NCI-H226 (cell line): ENCODE measurements at regions not wholly inside any gene's neighbourhood (a gene's known extent, or its start where the extent isn't known, plus 50 kb on each side); places are given as distances from the start of the nearest gene placed in this dataset.
"Not testable (repeated sequence)": the region's sequence is repeated elsewhere in the genome, so short reads cannot be mapped to it uniquely, and the experiment has no call there.

Experiments
- DNase-seq: peaks from one replicate; pipeline ENCODE4 v3.0.0-alpha.2; 2015

- DNase-seq: no peak
Measured at GRCh38 chr7:96558530-96558929, 151.1 kb downstream of the SEM1 start.

GRCh38 chr7:96558093-96558492, 151.6 kb downstream of the SEM1 start:
- DNase-seq: no peak

- not testable (repeated sequence) for DNase-seq
Measured at GRCh38 chr7:96557598-96557997, 152.0 kb downstream of the SEM1 start.

- no peak for DNase-seq
Measured at GRCh38 chr7:96548664-96549063, 161.0 kb downstream of the SEM1 start.

- no peak for DNase-seq
Measured at GRCh38 chr7:96547371-96547811, 162.3 kb downstream of the SEM1 start.

GRCh38 chr7:96546426-96546825, 163.2 kb downstream of the SEM1 start:
- no peak for DNase-seq

GRCh38 chr7:96539471-96539870, 170.2 kb downstream of the SEM1 start:
- DNase-seq: no peak

- DNase-seq: no peak
Measured at GRCh38 chr7:96538632-96539031, 171.0 kb downstream of the SEM1 start.

GRCh38 chr7:96534221-96534620, 175.4 kb downstream of the SEM1 start:
- no peak for DNase-seq

- no peak for DNase-seq
Measured at GRCh38 chr7:96532428-96532935, 177.2 kb downstream of the SEM1 start.

- no peak for DNase-seq
Measured at GRCh38 chr7:96531331-96531730, 178.3 kb downstream of the SEM1 start.

- DNase-seq: no peak
Measured at GRCh38 chr7:96530786-96531185, 178.9 kb downstream of the SEM1 start.

GRCh38 chr7:96527133-96527827, 182.4 kb downstream of the SEM1 start:
- no peak for DNase-seq

- DNase-seq: no peak
Measured at GRCh38 chr7:96526496-96526895, 183.2 kb downstream of the SEM1 start.

- no peak for DNase-seq
Measured at GRCh38 chr7:96521068-96521894, 188.4 kb downstream of the SEM1 start.

GRCh38 chr7:96508371-96508770, 186.5 kb upstream of the SLC25A13 start:
- DNase-seq: no peak

GRCh38 chr7:96503597-96503996, 181.7 kb upstream of the SLC25A13 start:
- no peak for DNase-seq

- DNase-seq: no peak
Measured at GRCh38 chr7:96501318-96501717, 179.4 kb upstream of the SLC25A13 start.

- no peak for DNase-seq
Measured at GRCh38 chr7:96499532-96499931, 177.6 kb upstream of the SLC25A13 start.

- no peak for DNase-seq
Measured at GRCh38 chr7:96497567-96497966, 175.7 kb upstream of the SLC25A13 start.

GRCh38 chr7:96495751-96496216, 173.9 kb upstream of the SLC25A13 start:
- DNase-seq: no peak

GRCh38 chr7:96486681-96487080, 164.8 kb upstream of the SLC25A13 start:
- no peak for DNase-seq

- DNase-seq: no peak
Measured at GRCh38 chr7:96484845-96485244, 162.9 kb upstream of the SLC25A13 start.

- DNase-seq: no peak
Measured at GRCh38 chr7:96484091-96484490, 162.2 kb upstream of the SLC25A13 start.
